ENCODE measurements at regions not wholly inside any gene's neighbourhood (a gene's known extent, or its start where the extent isn't known, plus 50 kb on each side); places are given as distances from the start of the nearest gene placed in this dataset.
"Not testable (repeated sequence)": the region's sequence is repeated elsewhere in the genome, so short reads cannot be mapped to it uniquely, and the experiment has no call there.

- DNase-seq (ENCODE audit: low read depth, low spot score) = no peak
Measured at GRCh38 chr11:23751280-23751679, 745.6 kb upstream of the LUZP2 start.

- DNase-seq (ENCODE audit: low read depth, low spot score) = no peak
Measured at GRCh38 chr11:23755076-23755475, 741.8 kb upstream of the LUZP2 start.

GRCh38 chr11:23755769-23756168 is 741.1 kb upstream of the LUZP2 start:
- no peak for DNase-seq (ENCODE audit: low read depth, low spot score)

- DNase-seq (ENCODE audit: low read depth, low spot score) = no peak
Measured at GRCh38 chr11:23759489-23759888, 737.4 kb upstream of the LUZP2 start.

- DNase-seq (ENCODE audit: low read depth, low spot score) = no peak
Measured at GRCh38 chr11:23764286-23764685, 732.6 kb upstream of the LUZP2 start.

GRCh38 chr11:23765682-23766252 is 731.1 kb upstream of the LUZP2 start:
- DNase-seq (ENCODE audit: low read depth, low spot score) = no peak

- DNase-seq (ENCODE audit: low read depth, low spot score) = no peak
Measured at GRCh38 chr11:23767576-23767975, 729.3 kb upstream of the LUZP2 start.

GRCh38 chr11:23769214-23769613 is 727.6 kb upstream of the LUZP2 start:
- no peak for DNase-seq (ENCODE audit: low read depth, low spot score)

GRCh38 chr11:23772081-23772480 is 724.8 kb upstream of the LUZP2 start:
- no peak for DNase-seq (ENCODE audit: low read depth, low spot score)

GRCh38 chr11:23778971-23779370 is 717.9 kb upstream of the LUZP2 start:
- no peak for DNase-seq (ENCODE audit: low read depth, low spot score)

- DNase-seq (ENCODE audit: low read depth, low spot score) = no peak
Measured at GRCh38 chr11:23780231-23780630, 716.6 kb upstream of the LUZP2 start.

- no peak for DNase-seq (ENCODE audit: low read depth, low spot score)
Measured at GRCh38 chr11:23781803-23782560, 714.9 kb upstream of the LUZP2 start.

- DNase-seq (ENCODE audit: low read depth, low spot score) = not testable (repeated sequence)
Measured at GRCh38 chr11:23786974-23787373, 709.9 kb upstream of the LUZP2 start.

GRCh38 chr11:23789200-23789853 is 707.5 kb upstream of the LUZP2 start:
- DNase-seq (ENCODE audit: low read depth, low spot score) = no peak

GRCh38 chr11:23789938-23790371 is 706.9 kb upstream of the LUZP2 start:
- DNase-seq (ENCODE audit: low read depth, low spot score) = no peak

- no peak for DNase-seq (ENCODE audit: low read depth, low spot score)
Measured at GRCh38 chr11:23797624-23798419, 699.0 kb upstream of the LUZP2 start.

GRCh38 chr11:23834306-23834705 is 662.5 kb upstream of the LUZP2 start:
- not testable (repeated sequence) for DNase-seq (ENCODE audit: low read depth, low spot score)

- DNase-seq (ENCODE audit: low read depth, low spot score) = no peak
Measured at GRCh38 chr11:23836981-23837380, 659.9 kb upstream of the LUZP2 start.

- DNase-seq (ENCODE audit: low read depth, low spot score) = no peak
Measured at GRCh38 chr11:23840872-23841271, 656.0 kb upstream of the LUZP2 start.

- DNase-seq (ENCODE audit: low read depth, low spot score) = no peak
Measured at GRCh38 chr11:23846902-23847422, 649.9 kb upstream of the LUZP2 start.

- DNase-seq (ENCODE audit: low read depth, low spot score) = no peak
Measured at GRCh38 chr11:23851216-23851615, 645.6 kb upstream of the LUZP2 start.

GRCh38 chr11:23856654-23857053 is 640.2 kb upstream of the LUZP2 start:
- DNase-seq (ENCODE audit: low read depth, low spot score) = no peak
